GM10248 (cell line): ENCODE measurements at regions not wholly inside any gene's neighbourhood (a gene's known extent, or its start where the extent isn't known, plus 50 kb on each side); places are given as distances from the start of the nearest gene placed in this dataset.

ENCODE experiments used
- CTCF ChIA-PET: fragments of 300-600 bp; sonication (Branson Sonifier 250); formaldehyde crosslinking; extraction: SDS; loops from one replicate; lab custom pipeline; 2021; ENCODE audit warnings: antibody characterized with exemption; lab: Yijun Ruan, JAX
- POLR2A ChIA-PET: fragments of 350-650 bp; sonication (Branson Sonifier 250); formaldehyde crosslinking; extraction: SDS; loops from one replicate; lab custom pipeline; 2020; ENCODE audit warnings: antibody characterized with exemption; lab: Yijun Ruan, JAX
- DNase-seq: peaks from one replicate; pipeline ENCODE4 v3.0.0; 2012; ENCODE audit errors: extremely low spot score
- TF ChIP-seq, protein P1 (sequence below): IDR thresholded peaks from 2 replicates; pipeline ENCODE4 v1.5.1; 2012; ENCODE audit warnings: mild to moderate bottlenecking, low read depth; ENCODE audit errors: extremely low read depth, missing control alignments, control extremely low read depth

DNA sequence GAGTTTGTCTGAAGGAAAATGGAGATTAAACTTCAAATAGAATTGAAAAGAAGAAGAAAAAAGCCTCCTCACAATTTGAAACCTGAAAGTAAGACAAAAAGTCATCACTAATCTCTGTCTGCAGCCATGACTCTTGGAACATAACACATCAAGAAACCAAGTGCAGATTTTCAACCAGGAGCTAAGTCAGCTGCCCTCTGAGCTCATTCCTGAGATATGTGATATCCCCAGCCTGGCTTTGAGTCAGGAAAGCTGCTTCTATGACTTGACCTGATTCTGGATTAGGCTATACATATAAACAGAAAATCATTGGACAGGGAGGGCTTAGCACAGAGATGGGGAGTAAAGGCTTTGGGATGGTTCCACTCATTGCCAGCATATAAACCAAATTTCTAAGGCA is 891.4 kb downstream of the TFAP2A start:
- ChIA-PET CTCF (no interaction called here), POLR2A (no interaction called here)
- no peak for DNase-seq
- TF ChIP-seq, protein P1, sequence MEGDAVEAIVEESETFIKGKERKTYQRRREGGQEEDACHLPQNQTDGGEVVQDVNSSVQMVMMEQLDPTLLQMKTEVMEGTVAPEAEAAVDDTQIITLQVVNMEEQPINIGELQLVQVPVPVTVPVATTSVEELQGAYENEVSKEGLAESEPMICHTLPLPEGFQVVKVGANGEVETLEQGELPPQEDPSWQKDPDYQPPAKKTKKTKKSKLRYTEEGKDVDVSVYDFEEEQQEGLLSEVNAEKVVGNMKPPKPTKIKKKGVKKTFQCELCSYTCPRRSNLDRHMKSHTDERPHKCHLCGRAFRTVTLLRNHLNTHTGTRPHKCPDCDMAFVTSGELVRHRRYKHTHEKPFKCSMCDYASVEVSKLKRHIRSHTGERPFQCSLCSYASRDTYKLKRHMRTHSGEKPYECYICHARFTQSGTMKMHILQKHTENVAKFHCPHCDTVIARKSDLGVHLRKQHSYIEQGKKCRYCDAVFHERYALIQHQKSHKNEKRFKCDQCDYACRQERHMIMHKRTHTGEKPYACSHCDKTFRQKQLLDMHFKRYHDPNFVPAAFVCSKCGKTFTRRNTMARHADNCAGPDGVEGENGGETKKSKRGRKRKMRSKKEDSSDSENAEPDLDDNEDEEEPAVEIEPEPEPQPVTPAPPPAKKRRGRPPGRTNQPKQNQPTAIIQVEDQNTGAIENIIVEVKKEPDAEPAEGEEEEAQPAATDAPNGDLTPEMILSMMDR = no peak

DNA sequence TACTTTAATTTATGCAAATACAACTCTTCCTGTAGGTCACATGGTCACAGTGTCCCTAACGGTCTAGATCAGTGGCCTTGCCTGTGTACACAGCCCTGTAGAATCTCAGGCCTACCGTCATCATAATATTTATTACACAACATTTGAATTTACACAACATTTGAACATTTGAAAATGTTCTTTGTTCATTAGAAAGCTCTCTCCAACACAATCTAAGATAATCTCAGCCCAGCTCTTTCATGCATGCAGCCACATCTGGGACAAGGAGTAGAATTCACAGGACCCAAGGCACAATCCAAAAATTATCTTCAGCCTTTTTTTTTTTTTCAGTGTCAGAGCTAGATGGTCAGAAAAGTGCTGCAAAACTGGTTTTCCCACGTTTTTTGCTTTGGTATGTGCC is 892.8 kb downstream of the TFAP2A start:
- TF ChIP-seq, protein P1 = no peak
- CTCF ChIA-PET = no interaction called here
- no peak for DNase-seq
- POLR2A ChIA-PET = no interaction called here

DNA sequence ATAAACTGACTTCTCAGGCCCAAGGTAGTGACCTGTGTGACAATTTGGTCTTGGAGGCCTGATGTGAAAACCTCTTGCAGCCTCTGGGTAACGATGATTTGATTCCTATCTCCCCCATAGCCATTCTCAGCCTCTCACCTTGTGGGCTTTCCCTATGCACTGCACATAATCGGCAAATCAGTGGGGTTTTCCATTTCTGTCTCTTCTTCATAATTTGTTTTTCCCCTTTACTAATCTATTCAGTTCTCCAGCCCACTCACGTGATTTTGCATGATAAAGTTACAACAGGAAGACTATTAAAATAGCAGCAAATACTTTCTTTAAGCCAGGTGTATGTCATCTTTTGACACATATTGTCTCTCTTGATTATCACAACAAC is 893.7 kb downstream of the TFAP2A start:
- DNase-seq = no peak
- POLR2A ChIA-PET = no interaction called here
- TF ChIP-seq, protein P1 = no peak
- CTCF ChIA-PET = no interaction called here

DNA sequence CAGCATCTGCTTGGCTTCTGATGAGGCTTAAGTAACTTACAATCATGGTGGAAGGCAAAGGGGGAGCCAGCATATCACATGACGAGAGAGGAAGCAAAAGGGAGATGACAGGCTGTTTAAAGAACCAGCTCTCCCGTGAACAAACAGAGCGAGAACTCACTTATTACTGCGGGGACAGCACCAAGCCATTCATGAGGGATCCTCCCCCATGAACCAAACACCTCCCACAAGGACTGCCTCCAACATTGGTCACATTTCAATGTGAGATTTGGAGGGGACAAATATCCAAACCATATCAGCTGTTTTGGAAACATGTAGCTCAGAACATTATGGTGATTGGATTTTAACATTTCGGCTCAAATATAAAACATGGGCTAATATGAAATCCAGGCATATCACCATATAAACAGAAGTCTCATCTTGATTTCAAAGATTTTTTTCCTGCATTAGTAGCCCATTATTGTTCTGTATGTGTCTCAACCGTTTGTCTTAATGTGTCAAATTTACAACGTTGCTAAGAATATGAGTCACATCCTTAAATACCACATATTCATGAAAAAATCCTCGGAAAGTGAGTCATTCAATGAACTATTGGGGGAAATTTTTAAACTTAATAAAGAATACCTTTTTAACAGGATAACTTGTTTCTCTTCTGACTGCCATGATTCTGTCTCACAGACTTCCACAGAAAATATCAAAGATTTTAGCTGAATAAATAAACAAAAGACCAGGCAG is 894.3 kb downstream of the TFAP2A start:
- no peak for DNase-seq
- ChIA-PET CTCF (no interaction called here), POLR2A (no interaction called here)
- TF ChIP-seq, protein P1 = no peak

DNA sequence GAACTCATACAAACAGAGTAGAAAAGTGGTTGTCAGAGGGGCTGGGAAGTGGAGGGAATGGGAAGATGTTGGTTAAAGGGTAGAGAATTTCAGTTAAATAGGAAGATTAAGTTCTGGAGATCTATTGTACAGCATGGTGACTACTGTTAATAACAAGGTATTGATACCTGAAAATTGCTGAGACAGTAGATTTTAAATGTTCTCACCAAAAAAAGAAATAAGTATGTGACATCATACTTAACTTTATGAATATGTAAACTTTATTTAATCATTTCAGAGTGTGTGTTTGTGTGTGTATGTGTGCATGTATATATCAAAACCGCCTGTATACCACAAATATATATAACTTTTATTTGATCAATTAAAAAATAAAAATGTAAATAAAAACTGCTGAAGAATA is 896.4 kb downstream of the TFAP2A start:
- ChIA-PET POLR2A (no interaction called here), CTCF (no interaction called here)
- TF ChIP-seq, protein P1 = no peak
- no peak for DNase-seq

DNA sequence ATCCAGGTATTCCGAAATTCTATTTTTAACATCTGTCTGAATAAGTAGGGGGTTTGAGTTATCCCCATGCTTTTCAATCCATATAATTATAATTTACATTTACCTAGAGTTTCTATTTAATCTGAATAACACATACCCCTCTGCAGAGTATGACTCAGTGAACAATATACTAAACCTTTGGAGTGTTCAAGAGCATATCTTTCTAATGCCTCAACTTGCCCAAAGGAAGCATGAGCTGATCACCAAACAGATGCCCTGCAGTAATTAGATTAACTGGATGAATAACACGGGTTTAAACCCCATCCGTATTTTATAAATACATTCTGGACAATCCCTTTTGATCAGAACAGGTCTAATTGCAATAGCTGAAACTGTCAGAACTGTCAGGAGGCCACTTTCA is 897.1 kb downstream of the TFAP2A start:
- TF ChIP-seq, protein P1 = no peak
- ChIA-PET POLR2A (no interaction called here), CTCF (interaction anchor here (1.2 kb wide), 2 partner anchors 10 to 12 kb away, joined by 3 read pairs; no protein-coding TSS in a partner anchor)
- DNase-seq = no peak
